ENCODE measurements at regions not wholly inside any gene's neighbourhood (a gene's known extent, or its start where the extent isn't known, plus 50 kb on each side); places are given as distances from the start of the nearest gene placed in this dataset.

- H3K4me1 ChIP-seq, result peaks cover 45% of the 10 kb centered on the region
- no peaks in the 10 kb centered on the region for H3K79me2 ChIP-seq (ENCODE audit: low read depth)
- no peaks in the 10 kb centered on the region for H3F3A ChIP-seq (ENCODE audit: low read depth)
- no peak for TF ChIP-seq EZH2 (IDR thresholded peaks at IDR 0.05)
- no peak overlapping the region for H3K4me3 Mint-ChIP-seq
- no peak overlapping the region for H3K9ac ChIP-seq
- H3K36me3 Mint-ChIP-seq, result no peaks in the 10 kb centered on the region
- no peak overlapping the region for H3K27ac ChIP-seq
- no peaks in the 10 kb centered on the region for H3K9me3 ChIP-seq (ENCODE audit: low read depth)
- no peaks in the 10 kb centered on the region for H3K36me3 ChIP-seq
- peaks cover 3% of the 10 kb centered on the region for H3K9me3 Mint-ChIP-seq
- no peaks in the 10 kb centered on the region for H4K20me1 ChIP-seq (ENCODE audit: low read depth)
- no peaks in the 10 kb centered on the region for H3K27me3 ChIP-seq
- H3K4me2 ChIP-seq, result no peak overlapping the region
- no peak overlapping the region for H2AFZ ChIP-seq (replicated peaks)
- H3K4me3 ChIP-seq, result no peak overlapping the region
- no peaks in the 10 kb centered on the region for H3K27me3 Mint-ChIP-seq (ENCODE audit: insufficient read depth, low read depth)
- H3K4me1 Mint-ChIP-seq, result peaks cover under 1% of the 10 kb centered on the region
- no peak for DNase-seq (ENCODE audit: low spot score)
- H3K27ac Mint-ChIP-seq, result no peak overlapping the region
These were observed 229.7 kb downstream of the IKZF2 start for GRCh38 chr2:212921711-212922110.

DNA sequence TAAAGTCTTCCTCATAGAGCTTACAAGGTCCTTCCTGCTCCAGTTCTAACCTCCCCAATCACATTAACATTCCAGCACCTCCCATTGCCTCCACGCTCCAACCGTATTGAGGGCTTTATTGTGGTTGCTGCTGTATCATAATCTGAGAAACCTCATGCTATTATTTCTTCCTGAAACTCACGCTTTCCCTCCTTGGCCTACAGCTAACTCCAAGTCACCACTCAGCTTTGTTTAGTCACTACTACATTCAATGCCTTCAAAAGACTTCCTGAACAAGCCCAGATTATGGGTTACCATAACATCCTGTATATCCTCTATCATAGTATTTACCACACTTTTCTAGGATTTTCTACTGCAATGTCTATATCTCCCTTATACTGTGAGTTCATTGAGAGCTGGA lies 230.4 kb downstream of the IKZF2 start:
- no peak overlapping the region for H3K4me3 Mint-ChIP-seq
- Histone ChIP-seq H3K9ac (no peak overlapping the region), H3K4me2 (no peak overlapping the region), H3K27me3 (no peaks in the 10 kb centered on the region), H3F3A (ENCODE audit: low read depth) (no peaks in the 10 kb centered on the region), H3K27ac (no peak overlapping the region), H3K79me2 (ENCODE audit: low read depth) (no peaks in the 10 kb centered on the region), H3K4me1 (peaks cover 48% of the 10 kb centered on the region), H3K4me3 (no peak overlapping the region), H2AFZ (replicated peaks) (peak overlapping the region; percentile 14), H3K9me3 (ENCODE audit: low read depth) (no peaks in the 10 kb centered on the region), H4K20me1 (ENCODE audit: low read depth) (no peaks in the 10 kb centered on the region), H3K36me3 (no peaks in the 10 kb centered on the region)
- TF ChIP-seq CTCF (IDR thresholded peaks at IDR 0.05), result no peak
- no peak for TF ChIP-seq EZH2 (IDR thresholded peaks at IDR 0.05)
- TF ChIP-seq EZH2phosphoT487 (IDR thresholded peaks at IDR 0.05), result no peak
- DNase-seq (ENCODE audit: low spot score), result no peak
- no peak overlapping the region for H3K27ac Mint-ChIP-seq
- peaks cover 3% of the 10 kb centered on the region for H3K9me3 Mint-ChIP-seq
- H3K36me3 Mint-ChIP-seq, result no peaks in the 10 kb centered on the region
- H3K27me3 Mint-ChIP-seq (ENCODE audit: insufficient read depth, low read depth), result no peaks in the 10 kb centered on the region
- H3K4me1 Mint-ChIP-seq, result peaks cover 5% of the 10 kb centered on the region

DNA sequence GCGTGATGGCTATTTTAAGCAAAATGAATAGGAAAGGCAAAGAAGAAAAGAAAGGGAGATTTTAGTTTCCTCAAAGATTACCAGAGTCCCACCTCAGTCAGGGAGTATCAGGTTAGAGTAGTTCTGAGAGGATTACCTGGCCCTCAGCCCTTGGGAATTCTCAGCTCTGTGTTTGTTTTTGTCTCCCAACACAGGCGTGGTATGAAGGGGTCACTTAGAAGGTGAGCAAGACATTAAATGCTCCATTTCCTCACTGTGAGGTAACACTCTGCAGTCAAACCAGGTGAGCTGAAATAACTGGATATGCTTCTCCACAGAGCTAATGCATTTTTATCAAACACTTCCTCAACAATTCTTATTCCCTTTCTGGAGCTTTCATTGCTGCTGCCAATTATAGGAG lies 232.2 kb downstream of the IKZF2 start:
- Histone ChIP-seq H4K20me1 (ENCODE audit: low read depth) (no peaks in the 10 kb centered on the region), H3K36me3 (no peaks in the 10 kb centered on the region), H3K9ac (no peak overlapping the region), H3K27me3 (no peaks in the 10 kb centered on the region), H3K4me2 (no peak overlapping the region), H2AFZ (replicated peaks) (no peak overlapping the region), H3K27ac (no peak overlapping the region), H3K79me2 (ENCODE audit: low read depth) (no peaks in the 10 kb centered on the region), H3F3A (ENCODE audit: low read depth) (no peaks in the 10 kb centered on the region), H3K9me3 (ENCODE audit: low read depth) (no peaks in the 10 kb centered on the region), H3K4me3 (no peak overlapping the region), H3K4me1 (peaks cover 48% of the 10 kb centered on the region)
- TF ChIP-seq EZH2 (IDR thresholded peaks at IDR 0.05) (no peak), EZH2phosphoT487 (IDR thresholded peaks at IDR 0.05) (no peak), CTCF (IDR thresholded peaks at IDR 0.05) (no peak)
- no peak overlapping the region for H3K4me3 Mint-ChIP-seq
- peaks cover 5% of the 10 kb centered on the region for H3K4me1 Mint-ChIP-seq
- DNase-seq (ENCODE audit: low spot score), result no peak
- no peak overlapping the region for H3K27ac Mint-ChIP-seq
- H3K27me3 Mint-ChIP-seq (ENCODE audit: insufficient read depth, low read depth), result no peaks in the 10 kb centered on the region
- no peaks in the 10 kb centered on the region for H3K9me3 Mint-ChIP-seq
- no peaks in the 10 kb centered on the region for H3K36me3 Mint-ChIP-seq

- no peak overlapping the region for H3K27ac Mint-ChIP-seq
- H3K9me3 Mint-ChIP-seq, result no peaks in the 10 kb centered on the region
- Histone ChIP-seq H3K27ac (no peak overlapping the region), H3K79me2 (ENCODE audit: low read depth) (no peaks in the 10 kb centered on the region), H2AFZ (replicated peaks) (no peak overlapping the region), H3K4me3 (no peak overlapping the region), H3K9me3 (ENCODE audit: low read depth) (no peaks in the 10 kb centered on the region), H3K36me3 (no peaks in the 10 kb centered on the region), H4K20me1 (ENCODE audit: low read depth) (no peaks in the 10 kb centered on the region), H3K4me1 (peaks cover 52% of the 10 kb centered on the region), H3K27me3 (no peaks in the 10 kb centered on the region), H3F3A (ENCODE audit: low read depth) (no peaks in the 10 kb centered on the region), H3K9ac (no peak overlapping the region), H3K4me2 (no peak overlapping the region)
- no peaks in the 10 kb centered on the region for H3K36me3 Mint-ChIP-seq
- no peak for DNase-seq (ENCODE audit: low spot score)
- H3K4me1 Mint-ChIP-seq, result peaks cover 5% of the 10 kb centered on the region
- H3K27me3 Mint-ChIP-seq (ENCODE audit: insufficient read depth, low read depth), result no peaks in the 10 kb centered on the region
- no peak overlapping the region for H3K4me3 Mint-ChIP-seq
- no peak for TF ChIP-seq CTCF (IDR thresholded peaks at IDR 0.05)
- no peak for TF ChIP-seq EZH2 (IDR thresholded peaks at IDR 0.05)
- TF ChIP-seq EZH2phosphoT487 (IDR thresholded peaks at IDR 0.05), result no peak
These were observed 233.1 kb downstream of the IKZF2 start for GRCh38 chr2:212918336-212918735.
